ENCODE measurements at regions not wholly inside any gene's neighbourhood (a gene's known extent, or its start where the extent isn't known, plus 50 kb on each side); places are given as distances from the start of the nearest gene placed in this dataset.

GRCh38 chr2:105604938-105605337 lies 139.8 kb upstream of the NCK2 start:
- H3K27ac ChIP-seq (ENCODE audit: insufficient read depth, low read length): no peak overlapping the region
- H3K9ac ChIP-seq (ENCODE audit: insufficient read depth, low read length): no peak overlapping the region
- DNase-seq (ENCODE audit: low read depth in 2 of 2): peak; percentile 16 to 25
- H3K9me3 ChIP-seq (ENCODE audit: control insufficient read depth, insufficient read depth, low read depth, low read length): no peaks in the 10 kb centered on the region
- H3K79me2 ChIP-seq (ENCODE audit: control insufficient read depth, insufficient read depth, low read length): no peaks in the 10 kb centered on the region
- H3K4me2 ChIP-seq (ENCODE audit: extremely low read depth, insufficient read depth, low read length): no peak overlapping the region
- H3K36me3 ChIP-seq (ENCODE audit: control insufficient read depth, insufficient read depth, low read length): no peaks in the 10 kb centered on the region
- no peaks in the 10 kb centered on the region for H4K20me1 ChIP-seq (ENCODE audit: control insufficient read depth, extremely low read depth, insufficient read depth, low read length)
- H3K4me3 ChIP-seq (replicated peaks in 1 of 4; ENCODE audit: control extremely low read depth in 1 of 4, insufficient read depth in 1 of 4, low read depth in 3 of 4, low read length in 4 of 4): no peak overlapping the region
- no peak overlapping the region for H2AFZ ChIP-seq (ENCODE audit: low read length)
- no peaks in the 10 kb centered on the region for H3K4me1 ChIP-seq (ENCODE audit: control insufficient read depth, extremely low read depth, insufficient read depth, low read length)
- H3K27me3 ChIP-seq (ENCODE audit: control insufficient read depth, insufficient read depth, low read length): no peaks in the 10 kb centered on the region
- TF ChIP-seq CTCF (conservative IDR thresholded peaks at IDR 0.05 in 1 of 2, IDR thresholded peaks at IDR 0.05 in 1 of 2; ENCODE audit: low read depth in 1 of 2, low read length in 2 of 2) (no peak), EZH2 (IDR thresholded peaks at IDR 0.05; ENCODE audit: low read length, missing control alignments) (no peak)

- H4K20me1 ChIP-seq (ENCODE audit: control insufficient read depth, extremely low read depth, insufficient read depth, low read length): no peaks in the 10 kb centered on the region
- H3K36me3 ChIP-seq (ENCODE audit: control insufficient read depth, insufficient read depth, low read length): no peaks in the 10 kb centered on the region
- H3K4me2 ChIP-seq (ENCODE audit: extremely low read depth, insufficient read depth, low read length): no peak overlapping the region
- TF ChIP-seq CTCF (conservative IDR thresholded peaks at IDR 0.05 in 1 of 2, IDR thresholded peaks at IDR 0.05 in 1 of 2; ENCODE audit: low read depth in 1 of 2, low read length in 2 of 2) (no peak), EZH2 (IDR thresholded peaks at IDR 0.05; ENCODE audit: low read length, missing control alignments) (no peak)
- H3K4me3 ChIP-seq (replicated peaks in 1 of 4; ENCODE audit: control extremely low read depth in 1 of 4, insufficient read depth in 1 of 4, low read depth in 3 of 4, low read length in 4 of 4): no peak overlapping the region
- no peaks in the 10 kb centered on the region for H3K27me3 ChIP-seq (ENCODE audit: control insufficient read depth, insufficient read depth, low read length)
- H2AFZ ChIP-seq (ENCODE audit: low read length): no peak overlapping the region
- no peaks in the 10 kb centered on the region for H3K4me1 ChIP-seq (ENCODE audit: control insufficient read depth, extremely low read depth, insufficient read depth, low read length)
- H3K27ac ChIP-seq (ENCODE audit: insufficient read depth, low read length): no peak overlapping the region
- no peaks in the 10 kb centered on the region for H3K79me2 ChIP-seq (ENCODE audit: control insufficient read depth, insufficient read depth, low read length)
- H3K9ac ChIP-seq (ENCODE audit: insufficient read depth, low read length): no peak overlapping the region
- no peaks in the 10 kb centered on the region for H3K9me3 ChIP-seq (ENCODE audit: control insufficient read depth, insufficient read depth, low read depth, low read length)
- DNase-seq (ENCODE audit: low read depth in 2 of 2): no peak
Observed at GRCh38 chr2:105600949-105601794, 143.5 kb upstream of the NCK2 start.

GRCh38 chr2:105600602-105600948 lies 144.1 kb upstream of the NCK2 start:
- Histone ChIP-seq H3K79me2 (ENCODE audit: control insufficient read depth, insufficient read depth, low read length) (no peaks in the 10 kb centered on the region), H3K27me3 (ENCODE audit: control insufficient read depth, insufficient read depth, low read length) (no peaks in the 10 kb centered on the region), H3K4me2 (ENCODE audit: extremely low read depth, insufficient read depth, low read length) (no peak overlapping the region), H2AFZ (ENCODE audit: low read length) (no peak overlapping the region), H3K4me1 (ENCODE audit: control insufficient read depth, extremely low read depth, insufficient read depth, low read length) (no peaks in the 10 kb centered on the region), H3K36me3 (ENCODE audit: control insufficient read depth, insufficient read depth, low read length) (no peaks in the 10 kb centered on the region), H4K20me1 (ENCODE audit: control insufficient read depth, extremely low read depth, insufficient read depth, low read length) (no peaks in the 10 kb centered on the region), H3K9ac (ENCODE audit: insufficient read depth, low read length) (no peak overlapping the region), H3K27ac (ENCODE audit: insufficient read depth, low read length) (no peak overlapping the region), H3K4me3 (replicated peaks in 1 of 4; ENCODE audit: control extremely low read depth in 1 of 4, insufficient read depth in 1 of 4, low read depth in 3 of 4, low read length in 4 of 4) (no peak overlapping the region), H3K9me3 (ENCODE audit: control insufficient read depth, insufficient read depth, low read depth, low read length) (no peaks in the 10 kb centered on the region)
- TF ChIP-seq CTCF (conservative IDR thresholded peaks at IDR 0.05 in 1 of 2, IDR thresholded peaks at IDR 0.05 in 1 of 2; ENCODE audit: low read depth in 1 of 2, low read length in 2 of 2): no peak
- TF ChIP-seq EZH2 (IDR thresholded peaks at IDR 0.05; ENCODE audit: low read length, missing control alignments): no peak
- DNase-seq (ENCODE audit: low read depth in 2 of 2): no peak
